Smooth muscle cell (in vitro differentiated cells): ENCODE measurements at regions not wholly inside any gene's neighbourhood (a gene's known extent, or its start where the extent isn't known, plus 50 kb on each side); places are given as distances from the start of the nearest gene placed in this dataset.
"Not testable (repeated sequence)": the region's sequence is repeated elsewhere in the genome, so short reads cannot be mapped to it uniquely, and the experiment has no call there.

Source experiments
- DNase-seq: peaks from one replicate; lab custom pipeline; 2025; ENCODE audit not compliant: unreplicated experiment; lab: John Stamatoyannopoulos, UW
- H2AFZ ChIP-seq: fragments of 200-600 bp; sonication (generic); 2 replicates; pipeline ENCODE4 v1.6.0; 2016; ENCODE audit warnings: antibody characterized with exemption, low read depth, mild to moderate bottlenecking
- H3F3A ChIP-seq: fragments of 200-600 bp; sonication (generic); 2 replicates; pipeline ENCODE4 v1.6.0; 2017; ENCODE audit warnings: antibody characterized with exemption, low read depth
- H3K27ac ChIP-seq: fragments of 200-600 bp; sonication (generic); 2 replicates; pipeline ENCODE4 v1.5.1; 2016; ENCODE audit warnings: low read depth, mild to moderate bottlenecking
- H3K27me3 ChIP-seq: fragments of 200-600 bp; sonication (generic); 2 replicates; pipeline ENCODE4 v1.6.1; 2016; ENCODE audit warnings: low read depth, mild to moderate bottlenecking
- H3K36me3 ChIP-seq: fragments of 200-600 bp; sonication (generic); 2 replicates; pipeline ENCODE4 v1.5.1; 2016; ENCODE audit warnings: low read depth
- H3K4me1 ChIP-seq: fragments of 200-600 bp; sonication (generic); 2 replicates; pipeline ENCODE4 v1.5.1; 2016; ENCODE audit warnings: low read depth
- H3K4me2 ChIP-seq: fragments of 200-600 bp; sonication (generic); 2 replicates; pipeline ENCODE4 v1.6.0; 2016; ENCODE audit warnings: mild to moderate bottlenecking
- H3K4me3 ChIP-seq: fragments of 200-600 bp; sonication (generic); 2 replicates; pipeline ENCODE4 v1.5.1; 2016; ENCODE audit warnings: mild to moderate bottlenecking
- H3K79me2 ChIP-seq: fragments of 200-600 bp; sonication (generic); 2 replicates; pipeline ENCODE4 v1.6.0; 2016; ENCODE audit warnings: low read depth, mild to moderate bottlenecking
- H3K9ac ChIP-seq: fragments of 200-600 bp; sonication (generic); 2 replicates; pipeline ENCODE4 v1.6.0; 2016; ENCODE audit warnings: low read depth
- H3K9me3 ChIP-seq: fragments of 200-600 bp; sonication (generic); replicated peaks from 2 replicates; pipeline ENCODE4 v1.5.1; 2016; ENCODE audit warnings: low read depth
- H4K20me1 ChIP-seq: fragments of 200-600 bp; sonication (generic); 2 replicates; pipeline ENCODE4 v1.6.0; 2016; ENCODE audit warnings: low read depth
- WGBS: methylation state at CpG from one replicate; pipeline ENCODE4 v1.1.7; 2016; ENCODE audit warnings: low lambda C conversion rate; 5-methylcytosine and 5-hydroxymethylcytosine counted together
- TF ChIP-seq, protein P1 (sequence below): fragments of 200-600 bp; sonication (generic); IDR thresholded peaks from 2 replicates; pipeline ENCODE4 v1.5.1; 2017; ENCODE audit warnings: borderline replicate concordance, mild to moderate bottlenecking, antibody characterized with exemption; ENCODE audit not compliant: insufficient read depth, poor library complexity, severe bottlenecking

DNA sequence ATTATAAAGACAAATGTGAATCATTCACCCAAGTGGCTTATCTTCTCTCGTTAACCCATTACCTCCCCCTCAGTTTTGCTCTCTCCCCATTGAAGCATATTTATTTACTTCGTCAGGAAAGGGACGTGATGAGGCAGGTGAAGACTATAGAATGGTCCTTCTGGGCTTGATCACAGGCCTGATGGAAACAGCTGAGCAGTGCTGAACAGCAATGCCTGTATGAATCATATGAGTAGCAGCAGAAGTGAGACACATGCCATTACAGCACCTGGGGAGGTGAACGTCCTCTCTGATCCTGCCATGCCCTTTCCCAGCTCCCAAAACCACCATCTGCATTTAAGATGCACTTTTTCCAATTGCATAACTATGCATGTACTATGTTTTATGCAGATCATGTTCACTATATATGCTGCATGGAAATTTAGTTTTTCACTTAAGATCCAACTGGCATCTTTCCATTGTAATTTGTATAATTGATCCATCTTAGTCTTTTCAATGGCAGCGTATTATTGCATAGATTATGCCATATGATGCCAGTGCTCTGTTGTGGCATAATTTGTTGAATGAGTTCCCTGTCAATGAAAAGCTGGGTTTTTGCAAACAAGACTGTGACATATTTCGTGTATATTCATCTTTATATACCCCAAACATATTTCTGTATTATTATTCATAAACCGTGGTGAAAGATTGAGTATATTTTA is 105.3 kb downstream of the CXCL12 start:
- Histone ChIP-seq H3K9me3 (no peaks in the 10 kb centered on the region), H3K27me3 (no peaks in the 10 kb centered on the region), H3K36me3 (no peaks in the 10 kb centered on the region), H3K27ac (peak overlapping the region; percentile 39), H3K9ac (no peak overlapping the region), H3K4me3 (no peak overlapping the region), H2AFZ (no peak overlapping the region), H3K4me2 (no peak overlapping the region), H3K79me2 (no peaks in the 10 kb centered on the region), H3K4me1 (no peaks in the 10 kb centered on the region), H3F3A (no peaks in the 10 kb centered on the region), H4K20me1 (no peaks in the 10 kb centered on the region)
- no peak for DNase-seq
- WGBS, result 83% methylated on average over 7 of the region's 7 CpGs
- TF ChIP-seq, protein P1, sequence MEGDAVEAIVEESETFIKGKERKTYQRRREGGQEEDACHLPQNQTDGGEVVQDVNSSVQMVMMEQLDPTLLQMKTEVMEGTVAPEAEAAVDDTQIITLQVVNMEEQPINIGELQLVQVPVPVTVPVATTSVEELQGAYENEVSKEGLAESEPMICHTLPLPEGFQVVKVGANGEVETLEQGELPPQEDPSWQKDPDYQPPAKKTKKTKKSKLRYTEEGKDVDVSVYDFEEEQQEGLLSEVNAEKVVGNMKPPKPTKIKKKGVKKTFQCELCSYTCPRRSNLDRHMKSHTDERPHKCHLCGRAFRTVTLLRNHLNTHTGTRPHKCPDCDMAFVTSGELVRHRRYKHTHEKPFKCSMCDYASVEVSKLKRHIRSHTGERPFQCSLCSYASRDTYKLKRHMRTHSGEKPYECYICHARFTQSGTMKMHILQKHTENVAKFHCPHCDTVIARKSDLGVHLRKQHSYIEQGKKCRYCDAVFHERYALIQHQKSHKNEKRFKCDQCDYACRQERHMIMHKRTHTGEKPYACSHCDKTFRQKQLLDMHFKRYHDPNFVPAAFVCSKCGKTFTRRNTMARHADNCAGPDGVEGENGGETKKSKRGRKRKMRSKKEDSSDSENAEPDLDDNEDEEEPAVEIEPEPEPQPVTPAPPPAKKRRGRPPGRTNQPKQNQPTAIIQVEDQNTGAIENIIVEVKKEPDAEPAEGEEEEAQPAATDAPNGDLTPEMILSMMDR, result no peak

DNA sequence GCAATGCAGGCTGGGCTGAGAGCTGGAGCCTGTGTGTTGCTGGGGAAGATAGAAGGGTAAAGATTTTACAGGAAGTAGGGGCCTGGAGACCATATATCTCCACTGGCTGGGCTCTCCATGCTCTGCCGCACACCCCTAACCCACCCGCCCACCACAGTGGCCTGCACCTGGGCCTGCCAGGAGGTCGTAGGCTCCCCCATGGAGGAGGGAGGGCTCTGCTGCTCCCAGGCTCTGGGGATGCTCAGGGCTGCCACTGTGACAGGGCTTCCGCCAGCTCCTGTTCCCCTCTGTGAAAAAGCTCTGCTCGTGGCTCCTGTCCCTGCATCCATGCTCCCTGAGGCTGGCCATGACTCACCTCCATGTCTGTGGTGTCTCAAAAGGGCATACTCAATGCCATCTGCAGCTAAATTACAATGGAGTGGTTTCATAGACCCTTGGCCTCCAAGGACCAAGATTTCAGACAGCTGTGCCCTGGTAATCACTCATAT is 106.0 kb downstream of the CXCL12 start:
- H3K4me1 ChIP-seq, result no peaks in the 10 kb centered on the region
- TF ChIP-seq, protein P1, result no peak
- H3K4me3 ChIP-seq, result no peak overlapping the region
- H2AFZ ChIP-seq, result no peak overlapping the region
- no peaks in the 10 kb centered on the region for H3F3A ChIP-seq
- no peaks in the 10 kb centered on the region for H3K79me2 ChIP-seq
- no peak for DNase-seq
- no peak overlapping the region for H3K4me2 ChIP-seq
- H3K27me3 ChIP-seq, result no peaks in the 10 kb centered on the region
- H4K20me1 ChIP-seq, result no peaks in the 10 kb centered on the region
- no peak overlapping the region for H3K9ac ChIP-seq
- H3K27ac ChIP-seq, result peak overlapping the region; percentile 39
- H3K9me3 ChIP-seq, result no peaks in the 10 kb centered on the region
- 33% methylated on average over 4 of the region's 5 CpGs for WGBS
- H3K36me3 ChIP-seq, result no peaks in the 10 kb centered on the region

DNA sequence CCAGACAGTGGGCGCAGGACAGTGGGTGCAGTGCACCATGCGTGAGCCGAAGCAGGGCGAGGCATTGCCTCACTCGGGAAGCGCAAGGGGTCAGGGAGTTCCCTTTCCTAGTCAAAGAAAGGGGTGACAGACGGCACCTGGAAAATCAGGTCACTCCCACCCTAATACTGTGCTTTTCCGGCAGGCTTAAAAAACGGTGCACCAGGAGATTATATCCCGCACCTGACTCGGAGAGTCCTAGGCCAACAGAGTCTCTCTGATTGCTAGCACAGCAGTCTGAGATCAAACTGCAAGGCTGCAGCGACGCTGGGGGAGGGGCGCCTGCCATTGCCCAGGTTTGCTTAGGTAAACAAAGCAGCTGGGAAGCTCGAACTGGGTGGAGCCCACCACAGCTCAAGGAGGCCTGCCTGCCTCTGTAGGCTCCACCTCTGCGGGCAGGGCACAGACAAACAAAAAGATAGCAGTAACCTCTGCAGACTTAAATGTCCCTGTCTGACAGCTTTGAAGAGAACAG is 116.4 kb downstream of the CXCL12 start:
- not testable (repeated sequence) for H3F3A ChIP-seq, H3K36me3 ChIP-seq, H3K79me2 ChIP-seq, H3K4me3 ChIP-seq, H3K27ac ChIP-seq, H3K4me1 ChIP-seq, H3K9me3 ChIP-seq, H2AFZ ChIP-seq, H3K27me3 ChIP-seq, H3K9ac ChIP-seq, H3K4me2 ChIP-seq, H4K20me1 ChIP-seq, DNase-seq
- WGBS, result 92% methylated on average over 16 of the region's 16 CpGs

DNA sequence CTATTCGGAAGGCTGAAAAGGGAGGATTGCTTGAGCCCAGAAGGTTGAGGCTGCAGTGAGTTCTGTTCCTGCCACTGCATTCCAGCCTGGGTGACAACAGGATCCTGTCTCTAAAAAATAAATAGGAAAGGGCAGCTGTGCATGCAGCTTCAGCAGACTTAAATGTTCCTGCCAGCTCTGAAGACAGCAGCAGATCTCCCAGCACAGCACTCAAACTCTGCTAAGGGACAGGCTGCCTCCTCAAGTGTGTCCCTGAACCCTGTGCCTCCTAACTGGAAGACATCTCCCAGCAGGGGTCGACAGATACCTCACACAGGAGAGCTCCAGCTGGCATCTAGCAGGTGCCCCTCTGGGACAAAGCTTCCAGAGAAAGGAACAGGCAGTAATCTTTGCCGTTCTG is 117.9 kb downstream of the CXCL12 start:
- Histone ChIP-seq H3F3A (peaks cover 21% of the 10 kb centered on the region), H3K27me3 (no peaks in the 10 kb centered on the region), H3K9ac (no peak overlapping the region), H3K4me3 (no peak overlapping the region), H3K4me1 (no peaks in the 10 kb centered on the region), H3K27ac (no peak overlapping the region), H3K36me3 (no peaks in the 10 kb centered on the region), H3K9me3 (no peaks in the 10 kb centered on the region), H3K4me2 (no peak overlapping the region), H2AFZ (no peak overlapping the region), H4K20me1 (no peaks in the 10 kb centered on the region), H3K79me2 (no peaks in the 10 kb centered on the region)
- TF ChIP-seq, protein P1, result no peak
- 92% methylated on average over 3 of the region's 3 CpGs for WGBS
- no peak for DNase-seq
